ENCODE measurements at regions not wholly inside any gene's neighbourhood (a gene's known extent, or its start where the extent isn't known, plus 50 kb on each side); places are given as distances from the start of the nearest gene placed in this dataset.

GRCh38 chr2:80711915-80712314 is 407.4 kb upstream of the LRRTM1 start:
- no peaks in the 10 kb centered on the region for H3K4me1 ChIP-seq (ENCODE audit: control insufficient read depth, extremely low read depth, insufficient read depth, low read length)
- no peaks in the 10 kb centered on the region for H3K27me3 ChIP-seq (ENCODE audit: control insufficient read depth, insufficient read depth, low read length)
- no peak overlapping the region for H3K4me3 ChIP-seq (replicated peaks in 1 of 4; ENCODE audit: control extremely low read depth in 1 of 4, insufficient read depth in 1 of 4, low read depth in 3 of 4, low read length in 4 of 4)
- H3K36me3 ChIP-seq (ENCODE audit: control insufficient read depth, insufficient read depth, low read length) = no peaks in the 10 kb centered on the region
- no peak overlapping the region for H3K27ac ChIP-seq (ENCODE audit: insufficient read depth, low read length)
- no peak overlapping the region for H3K9ac ChIP-seq (ENCODE audit: insufficient read depth, low read length)
- DNase-seq (ENCODE audit: low read depth in 2 of 2) = no peak
- no peaks in the 10 kb centered on the region for H3K9me3 ChIP-seq (ENCODE audit: control insufficient read depth, insufficient read depth, low read depth, low read length)
- no peaks in the 10 kb centered on the region for H3K79me2 ChIP-seq (ENCODE audit: control insufficient read depth, insufficient read depth, low read length)
- no peaks in the 10 kb centered on the region for H4K20me1 ChIP-seq (ENCODE audit: control insufficient read depth, extremely low read depth, insufficient read depth, low read length)
- TF ChIP-seq EZH2 (IDR thresholded peaks at IDR 0.05; ENCODE audit: low read length, missing control alignments) (no peak), CTCF (conservative IDR thresholded peaks at IDR 0.05 in 1 of 2, IDR thresholded peaks at IDR 0.05 in 1 of 2; ENCODE audit: low read depth in 1 of 2, low read length in 2 of 2) (no peak)
- no peak overlapping the region for H2AFZ ChIP-seq (ENCODE audit: low read length)
- no peak overlapping the region for H3K4me2 ChIP-seq (ENCODE audit: extremely low read depth, insufficient read depth, low read length)

- Histone ChIP-seq H2AFZ (ENCODE audit: low read length) (no peak overlapping the region), H3K9ac (ENCODE audit: insufficient read depth, low read length) (no peak overlapping the region), H3K9me3 (ENCODE audit: control insufficient read depth, insufficient read depth, low read depth, low read length) (no peaks in the 10 kb centered on the region), H3K27me3 (ENCODE audit: control insufficient read depth, insufficient read depth, low read length) (no peaks in the 10 kb centered on the region), H3K4me1 (ENCODE audit: control insufficient read depth, extremely low read depth, insufficient read depth, low read length) (no peaks in the 10 kb centered on the region), H3K4me3 (replicated peaks in 1 of 4; ENCODE audit: control extremely low read depth in 1 of 4, insufficient read depth in 1 of 4, low read depth in 3 of 4, low read length in 4 of 4) (no peak overlapping the region), H3K36me3 (ENCODE audit: control insufficient read depth, insufficient read depth, low read length) (no peaks in the 10 kb centered on the region), H3K4me2 (ENCODE audit: extremely low read depth, insufficient read depth, low read length) (no peak overlapping the region), H3K79me2 (ENCODE audit: control insufficient read depth, insufficient read depth, low read length) (no peaks in the 10 kb centered on the region), H4K20me1 (ENCODE audit: control insufficient read depth, extremely low read depth, insufficient read depth, low read length) (no peaks in the 10 kb centered on the region), H3K27ac (ENCODE audit: insufficient read depth, low read length) (no peak overlapping the region)
- TF ChIP-seq CTCF (conservative IDR thresholded peaks at IDR 0.05 in 1 of 2, IDR thresholded peaks at IDR 0.05 in 1 of 2; ENCODE audit: low read depth in 1 of 2, low read length in 2 of 2) = no peak
- no peak for TF ChIP-seq EZH2 (IDR thresholded peaks at IDR 0.05; ENCODE audit: low read length, missing control alignments)
- peak in 1 of 2 donors; percentile 44 for DNase-seq (ENCODE audit: low read depth in 2 of 2)
These were observed 402.4 kb upstream of the LRRTM1 start for GRCh38 chr2:80706951-80707350.

- no peaks in the 10 kb centered on the region for H3K36me3 ChIP-seq (ENCODE audit: control insufficient read depth, insufficient read depth, low read length)
- H3K4me2 ChIP-seq (ENCODE audit: extremely low read depth, insufficient read depth, low read length) = no peak overlapping the region
- H3K27ac ChIP-seq (ENCODE audit: insufficient read depth, low read length) = no peak overlapping the region
- H3K9ac ChIP-seq (ENCODE audit: insufficient read depth, low read length) = no peak overlapping the region
- H3K4me3 ChIP-seq (replicated peaks in 1 of 4; ENCODE audit: control extremely low read depth in 1 of 4, insufficient read depth in 1 of 4, low read depth in 3 of 4, low read length in 4 of 4) = no peak overlapping the region
- no peaks in the 10 kb centered on the region for H3K4me1 ChIP-seq (ENCODE audit: control insufficient read depth, extremely low read depth, insufficient read depth, low read length)
- no peaks in the 10 kb centered on the region for H3K27me3 ChIP-seq (ENCODE audit: control insufficient read depth, insufficient read depth, low read length)
- DNase-seq (ENCODE audit: low read depth in 2 of 2) = no peak
- H4K20me1 ChIP-seq (ENCODE audit: control insufficient read depth, extremely low read depth, insufficient read depth, low read length) = no peaks in the 10 kb centered on the region
- H3K9me3 ChIP-seq (ENCODE audit: control insufficient read depth, insufficient read depth, low read depth, low read length) = no peaks in the 10 kb centered on the region
- H3K79me2 ChIP-seq (ENCODE audit: control insufficient read depth, insufficient read depth, low read length) = no peaks in the 10 kb centered on the region
- no peak for TF ChIP-seq EZH2 (IDR thresholded peaks at IDR 0.05; ENCODE audit: low read length, missing control alignments)
- TF ChIP-seq CTCF (conservative IDR thresholded peaks at IDR 0.05 in 1 of 2, IDR thresholded peaks at IDR 0.05 in 1 of 2; ENCODE audit: low read depth in 1 of 2, low read length in 2 of 2) = no peak
- H2AFZ ChIP-seq (ENCODE audit: low read length) = no peak overlapping the region
These were observed 402.0 kb upstream of the LRRTM1 start for GRCh38 chr2:80706541-80706940.

All from fibroblast of lung (primary cell).